ENCODE measurements at regions not wholly inside any gene's neighbourhood (a gene's known extent, or its start where the extent isn't known, plus 50 kb on each side); places are given as distances from the start of the nearest gene placed in this dataset.
"Not testable (repeated sequence)": the region's sequence is repeated elsewhere in the genome, so short reads cannot be mapped to it uniquely, and the experiment has no call there.

DNA sequence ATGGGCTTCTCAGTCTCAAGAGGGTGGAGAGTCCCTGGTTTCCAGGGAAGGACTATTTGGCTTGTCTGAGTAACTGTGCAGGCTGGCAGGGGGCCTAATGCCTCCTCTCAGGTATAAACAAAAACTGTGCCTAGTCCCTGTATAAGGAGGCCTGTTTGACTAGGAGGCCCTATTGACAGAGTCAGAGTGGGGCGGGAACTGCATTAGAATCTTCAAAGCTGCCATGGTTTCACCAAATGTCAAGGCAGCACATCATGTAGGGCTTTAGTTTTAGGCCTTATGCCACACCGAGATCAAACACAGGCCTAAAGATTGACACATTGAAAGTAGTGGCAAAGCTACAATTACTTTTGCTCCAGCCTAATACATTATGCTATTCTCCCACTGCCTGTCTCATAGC is 611.5 kb upstream of the B3GAT1 start:
- WGBS, 2 donors: 82 to 84% methylated on average over 2 of the region's 2 CpGs
- intact Hi-C loops (cut with DNase I; ENCODE audit: low total_unique reads): no loop called here
- H3K4me3 ChIP-seq (ENCODE audit: low read depth, poor library complexity, severe bottlenecking): no peak overlapping the region
- DNase-seq (ENCODE audit: low spot score in 2 of 2): no peak
- TF ChIP-seq, protein P1, sequence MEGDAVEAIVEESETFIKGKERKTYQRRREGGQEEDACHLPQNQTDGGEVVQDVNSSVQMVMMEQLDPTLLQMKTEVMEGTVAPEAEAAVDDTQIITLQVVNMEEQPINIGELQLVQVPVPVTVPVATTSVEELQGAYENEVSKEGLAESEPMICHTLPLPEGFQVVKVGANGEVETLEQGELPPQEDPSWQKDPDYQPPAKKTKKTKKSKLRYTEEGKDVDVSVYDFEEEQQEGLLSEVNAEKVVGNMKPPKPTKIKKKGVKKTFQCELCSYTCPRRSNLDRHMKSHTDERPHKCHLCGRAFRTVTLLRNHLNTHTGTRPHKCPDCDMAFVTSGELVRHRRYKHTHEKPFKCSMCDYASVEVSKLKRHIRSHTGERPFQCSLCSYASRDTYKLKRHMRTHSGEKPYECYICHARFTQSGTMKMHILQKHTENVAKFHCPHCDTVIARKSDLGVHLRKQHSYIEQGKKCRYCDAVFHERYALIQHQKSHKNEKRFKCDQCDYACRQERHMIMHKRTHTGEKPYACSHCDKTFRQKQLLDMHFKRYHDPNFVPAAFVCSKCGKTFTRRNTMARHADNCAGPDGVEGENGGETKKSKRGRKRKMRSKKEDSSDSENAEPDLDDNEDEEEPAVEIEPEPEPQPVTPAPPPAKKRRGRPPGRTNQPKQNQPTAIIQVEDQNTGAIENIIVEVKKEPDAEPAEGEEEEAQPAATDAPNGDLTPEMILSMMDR (IDR thresholded peaks at IDR 0.05): no peak
- no peak for TF ChIP-seq POLR2A (IDR thresholded peaks at IDR 0.05)

DNA sequence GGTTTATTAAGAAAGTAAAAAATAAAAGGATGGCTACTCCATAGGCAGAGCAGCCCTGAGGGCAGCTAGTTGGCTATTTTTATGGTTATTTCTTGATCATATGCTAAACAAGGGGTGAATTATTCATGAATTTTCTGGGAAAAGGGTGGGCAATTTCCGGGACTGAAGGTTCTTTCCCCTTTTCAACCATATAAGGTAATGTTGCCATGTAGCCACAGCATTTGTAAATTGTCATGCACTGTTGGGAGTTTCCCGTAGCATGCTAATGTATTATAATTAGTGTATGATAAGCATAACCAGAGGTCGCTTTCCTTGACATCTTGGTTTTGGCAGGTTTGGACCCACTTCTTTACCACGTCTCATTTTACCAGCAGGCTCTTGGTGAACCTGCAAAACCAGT is 610.4 kb upstream of the B3GAT1 start:
- TF ChIP-seq, protein P1 (IDR thresholded peaks at IDR 0.05): no peak
- no peak for TF ChIP-seq POLR2A (IDR thresholded peaks at IDR 0.05)
- 65 to 69% methylated on average over 4 of the region's 4 CpGs for WGBS, 2 donors
- DNase-seq (ENCODE audit: low spot score in 2 of 2): no peak
- H3K4me3 ChIP-seq (ENCODE audit: low read depth, poor library complexity, severe bottlenecking): no peak overlapping the region
- intact Hi-C loops (cut with DNase I; ENCODE audit: low total_unique reads): no loop called here

DNA sequence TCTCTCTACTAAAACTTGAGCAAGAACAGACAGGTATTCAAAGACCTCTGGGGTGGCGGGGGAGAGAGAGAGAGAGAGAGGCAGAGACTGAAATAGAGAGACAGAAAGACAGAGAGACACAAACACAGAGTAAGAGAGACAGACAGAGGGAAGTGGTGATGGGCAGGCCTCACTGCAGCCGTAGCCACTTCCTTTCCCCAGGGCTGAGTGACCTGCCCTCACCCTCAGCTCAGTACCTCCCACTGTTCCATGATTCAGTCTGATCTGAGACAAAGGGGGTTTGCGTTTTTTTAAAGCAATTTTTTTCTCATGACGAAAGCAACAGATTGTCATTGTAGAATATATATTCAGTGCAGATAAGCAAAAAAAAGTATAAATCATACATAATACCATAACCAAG is 607.9 kb upstream of the B3GAT1 start:
- no peak for TF ChIP-seq POLR2A (IDR thresholded peaks at IDR 0.05)
- TF ChIP-seq, protein P1 (IDR thresholded peaks at IDR 0.05): no peak
- no peak for DNase-seq (ENCODE audit: low spot score in 2 of 2)
- H3K4me3 ChIP-seq (ENCODE audit: low read depth, poor library complexity, severe bottlenecking): no peak overlapping the region
- WGBS, 2 donors: 58 to 59% methylated on average over 4 of the region's 4 CpGs
- intact Hi-C loops (cut with DNase I; ENCODE audit: low total_unique reads): no loop called here

DNA sequence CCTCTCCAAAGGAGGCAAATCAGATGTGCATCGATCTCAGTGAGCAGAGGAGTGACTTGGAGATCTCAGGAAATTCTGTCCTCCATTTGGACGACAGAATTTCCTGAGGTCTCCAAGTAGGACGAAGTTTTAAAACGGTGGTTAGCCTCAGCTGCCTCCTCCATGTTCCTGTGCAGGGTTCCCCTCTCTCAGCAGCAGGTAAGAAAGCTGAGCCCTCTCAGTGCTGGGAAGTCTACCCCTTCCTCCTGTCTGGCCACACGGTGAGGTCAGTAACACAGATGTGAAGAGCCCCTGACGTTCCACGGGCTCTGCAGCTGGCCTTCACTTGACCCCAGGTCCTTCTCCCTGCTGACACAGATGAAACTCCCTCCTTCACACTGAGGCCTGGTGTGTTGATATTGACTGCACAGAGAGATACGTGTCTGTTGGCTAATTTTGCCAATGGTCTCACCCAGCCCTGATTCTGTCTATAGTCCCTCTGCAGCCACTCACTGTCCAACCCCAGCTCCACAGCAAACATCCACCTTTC is 607.4 kb upstream of the B3GAT1 start:
- intact Hi-C loops (cut with DNase I; ENCODE audit: low total_unique reads): no loop called here
- H3K4me3 ChIP-seq (ENCODE audit: low read depth, poor library complexity, severe bottlenecking): no peak overlapping the region
- peak in 1 of 2 donors; percentile 52 for DNase-seq (ENCODE audit: low spot score in 2 of 2)
- TF ChIP-seq, protein P1 (IDR thresholded peaks at IDR 0.05): no peak
- TF ChIP-seq POLR2A (IDR thresholded peaks at IDR 0.05): no peak
- WGBS, 2 donors: 68 to 77% methylated on average over 8 of the region's 8 CpGs

DNA sequence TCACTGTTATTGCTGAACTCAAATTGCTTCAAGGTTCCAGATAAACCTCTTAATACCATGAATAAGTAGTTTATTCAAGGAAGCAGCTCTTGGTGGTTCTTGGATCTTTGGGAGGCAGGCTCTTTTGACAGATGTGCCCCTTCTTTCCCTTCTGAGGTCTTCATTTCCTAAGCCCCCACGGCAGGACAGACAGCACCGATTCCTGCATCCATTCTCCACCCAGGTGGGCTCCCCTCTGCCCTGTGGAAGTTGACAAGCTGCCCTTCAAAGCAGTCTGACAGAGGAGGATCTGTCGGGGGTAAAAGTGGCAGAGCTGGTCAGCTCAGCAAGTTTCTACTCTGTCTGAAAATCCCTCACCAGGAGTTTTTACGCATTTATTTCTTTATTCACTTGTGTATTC is 605.3 kb upstream of the B3GAT1 start:
- WGBS, 2 donors: 72 to 74% methylated on average over 4 of the region's 4 CpGs
- TF ChIP-seq POLR2A (IDR thresholded peaks at IDR 0.05): no peak
- TF ChIP-seq, protein P1 (IDR thresholded peaks at IDR 0.05): no peak
- intact Hi-C loops (cut with DNase I; ENCODE audit: low total_unique reads): no loop called here
- no peak overlapping the region for H3K4me3 ChIP-seq (ENCODE audit: low read depth, poor library complexity, severe bottlenecking)
- no peak for DNase-seq (ENCODE audit: low spot score in 2 of 2)

DNA sequence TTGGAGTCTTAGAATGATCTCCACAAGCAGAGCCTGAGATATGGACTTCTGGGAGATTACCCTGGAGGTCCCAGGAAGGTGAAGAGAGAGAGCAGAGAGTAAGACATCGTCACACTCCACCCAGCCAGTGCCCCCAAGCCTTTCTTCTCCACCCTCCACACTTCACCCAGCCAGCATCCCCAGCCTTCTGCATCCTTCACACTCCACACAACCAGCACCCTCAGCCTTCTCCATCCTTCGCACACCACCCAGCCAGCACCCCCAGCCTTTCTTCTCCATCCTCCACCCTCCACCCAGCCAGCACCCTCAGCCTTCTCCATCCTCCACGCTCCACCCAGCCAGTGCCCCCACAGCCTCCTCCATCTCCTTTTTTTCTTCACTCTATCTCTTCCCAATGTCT is 603.9 kb upstream of the B3GAT1 start:
- 73 to 78% methylated on average over 3 of the region's 3 CpGs for WGBS, 2 donors
- H3K4me3 ChIP-seq (ENCODE audit: low read depth, poor library complexity, severe bottlenecking): no peak overlapping the region
- no peak for DNase-seq (ENCODE audit: low spot score in 2 of 2)
- intact Hi-C loops (cut with DNase I; ENCODE audit: low total_unique reads): no loop called here
- TF ChIP-seq POLR2A (IDR thresholded peaks at IDR 0.05): no peak

DNA sequence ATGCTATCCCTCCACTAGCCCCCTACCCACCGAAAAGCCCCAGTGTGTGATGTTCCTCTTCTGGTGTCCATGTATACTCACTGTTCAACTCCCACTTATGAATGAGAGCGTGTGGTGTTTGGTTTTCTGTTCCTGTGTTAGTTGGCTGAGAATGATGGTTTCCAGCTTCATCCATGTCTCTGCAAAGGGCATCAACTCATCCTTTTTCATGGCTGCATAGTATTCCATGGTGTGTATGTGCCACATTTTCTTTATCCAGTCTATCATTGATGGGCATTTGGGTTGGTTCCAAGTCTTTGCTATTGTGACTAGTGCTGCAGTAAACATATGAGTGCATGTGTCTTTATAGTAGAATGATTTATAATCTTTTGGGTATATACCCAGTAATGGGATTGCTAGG is 599.3 kb upstream of the B3GAT1 start:
- intact Hi-C loops (cut with DNase I; ENCODE audit: low total_unique reads); DNase-seq (ENCODE audit: low spot score in 2 of 2); H3K4me3 ChIP-seq (ENCODE audit: low read depth, poor library complexity, severe bottlenecking): not testable (repeated sequence)
- whole genome bisulfite sequencing, 2 donors: 87 to 89% methylated on average over 2 of the region's 2 CpGs

Measured in lower leg skin (tissue), 4 donors.